ENCODE measurements at regions not wholly inside any gene's neighbourhood (a gene's known extent, or its start where the extent isn't known, plus 50 kb on each side); places are given as distances from the start of the nearest gene placed in this dataset.

DNA sequence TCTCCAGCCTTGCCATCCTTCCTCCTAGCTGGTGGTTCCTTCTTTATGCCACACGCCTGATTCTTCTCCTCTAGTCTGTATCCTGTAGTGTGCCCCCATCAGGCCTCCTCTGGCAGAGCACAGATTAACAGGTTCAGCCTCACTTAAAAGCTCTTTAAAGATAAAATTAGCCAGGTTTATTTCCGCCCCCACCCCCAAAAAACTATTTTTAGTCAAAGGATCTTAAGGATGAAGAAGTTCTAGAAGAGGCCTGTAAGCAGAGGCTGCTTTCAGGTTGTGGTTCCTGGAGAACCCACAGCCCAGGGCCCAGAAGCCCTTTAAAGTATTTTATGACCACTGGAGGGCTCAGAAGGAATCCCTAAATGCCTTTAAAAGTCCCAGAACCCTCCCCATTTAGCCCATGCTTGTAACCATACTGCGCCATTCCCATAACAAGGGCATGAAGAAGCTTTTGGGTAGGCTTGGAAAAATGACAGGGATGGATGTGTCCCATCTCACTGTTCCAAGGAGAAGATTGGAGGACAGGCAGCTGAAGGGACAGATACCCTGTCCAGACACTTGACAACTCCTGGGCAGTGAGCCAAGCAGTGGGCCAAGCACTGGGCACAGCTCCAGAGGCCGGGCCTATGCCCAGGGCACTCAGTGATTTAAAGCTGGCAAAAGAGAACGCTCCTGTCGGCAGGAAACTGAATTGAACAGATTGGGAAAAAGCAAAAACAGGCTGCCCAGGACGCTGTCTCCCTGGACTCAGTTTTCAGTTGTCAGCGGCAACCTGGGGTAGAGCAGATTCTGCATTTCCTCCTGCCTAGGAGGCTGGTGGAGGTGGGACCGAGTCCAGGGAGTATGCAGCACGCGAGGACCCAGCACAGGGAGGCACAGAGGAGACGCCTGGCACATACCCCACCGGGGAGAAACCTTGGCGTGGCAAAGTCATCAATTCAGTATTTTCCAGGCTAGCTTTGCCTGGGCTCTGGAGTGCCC, 106.3 kb upstream of the SSBP2 start:
- Histone ChIP-seq H3K4ac (ENCODE audit: low read depth, low read length) (no peak overlapping the region), H2BK20ac (ENCODE audit: low read depth, low read length) (no peak overlapping the region), H4K20me1 (ENCODE audit: insufficient read depth, low read length) (no peaks in the 10 kb centered on the region), H3K9me3 (ENCODE audit: control insufficient read depth, insufficient read depth, low read length) (no peaks in the 10 kb centered on the region), H3K9me1 (ENCODE audit: insufficient read depth, low read length) (0 out of 2 replicates have a peak, but pooled peaks cover 5% of the 10 kb centered on the region), H3K9ac (ENCODE audit: low read depth, low read length) (no peak overlapping the region), H3K4me1 (ENCODE audit: control insufficient read depth, insufficient read depth, low read length) (peaks cover 10% of the 10 kb centered on the region), H2AK9ac (replicated peaks; ENCODE audit: low read depth, low read length, poor library complexity) (no peak overlapping the region), H4K91ac (ENCODE audit: insufficient read depth, low read depth, low read length) (no peak overlapping the region), H3K27me3 (ENCODE audit: control insufficient read depth, insufficient read depth, low read length) (no peaks in the 10 kb centered on the region; the same call in 1 of the 2 replicates), H3K18ac (ENCODE audit: low read depth, low read length) (peak overlapping the region; percentile 45; the same call in 1 of the 2 replicates), H3K56ac (ENCODE audit: extremely low read depth, insufficient read depth, low read length) (no peak overlapping the region), H4K8ac (ENCODE audit: low read depth in 2 of 2, low read length in 2 of 2) (0 out of 4 replicates have a peak overlapping the region, but pooled peaks of 1 of the 2 experiments have one; percentile 19), H2AK5ac (ENCODE audit: low read depth, low read length) (no peak overlapping the region), H3K4me3 (ENCODE audit: insufficient read depth, low read depth, low read length) (no peak overlapping the region), H3K23ac (ENCODE audit: low read depth, low read length) (no peak overlapping the region), H4K5ac (ENCODE audit: low read depth, low read length) (0 out of 2 replicates have a peak overlapping the region, but pooled peaks have one; percentile 43), H3K79me1 (ENCODE audit: low read depth in 1 of 2, low read length in 2 of 2) (peaks cover 0 to 6% of the 10 kb centered on the region in 2 experiments; a peak in 1 of 4 replicates), H3K4me2 (ENCODE audit: low read depth, low read length) (no peak overlapping the region), H2BK5ac (ENCODE audit: low read depth, low read length, poor library complexity, severe bottlenecking) (no peak overlapping the region), H3K27ac (ENCODE audit: insufficient read depth, low read length) (no peak overlapping the region), H3K36me3 (ENCODE audit: control insufficient read depth, insufficient read depth, low read length) (no peaks in the 10 kb centered on the region), H2AFZ (replicated peaks; ENCODE audit: low read length, poor library complexity) (peak overlapping the region; percentile 78), H2BK15ac (ENCODE audit: low read depth, low read length) (0 out of 3 replicates have a peak overlapping the region, but pooled peaks have one; percentile 41), H2BK120ac (ENCODE audit: low read depth, low read length) (no peak overlapping the region), H3K14ac (replicated peaks; ENCODE audit: low read depth, low read length) (0 out of 2 replicates have a peak overlapping the region, but pooled peaks have one; percentile 8)
- intact Hi-C loops (cut with micrococcal nuclease), result no loop called here
- dilution Hi-C loops (cut with HindIII; ENCODE audit: low sequenced_read_pairs, unreplicated experiment), result no loop called here
- WGBS, 2 experiments (ENCODE audit: extremely low coverage in 2 of 2, insufficient read length in 1 of 2), result 62% methylated on average over 3 of the region's 14 CpGs; no CpG with 5 or more reads in 1 of the 2 experiments
- ChIA-PET POLR2A (ENCODE audit: unreplicated experiment) (no interaction called here), CTCF (interaction anchor here (0.5 to 1.2 kb wide), 5 partner anchors 9 to 369 kb away, joined by 3 to 5 read pairs (median 4); no protein-coding TSS in a partner anchor)
- no peak for DNase-seq
- BruUV-seq (replicated peaks), result no TSS peak
- TF ChIP-seq NFE2L2 (IDR thresholded peaks at IDR 0.05; ENCODE audit: low read depth, low read length), result no peak
- TF ChIP-seq SMC3 (IDR thresholded peaks at IDR 0.05; ENCODE audit: low read depth, low read length), result no peak
- TF ChIP-seq, protein P1, sequence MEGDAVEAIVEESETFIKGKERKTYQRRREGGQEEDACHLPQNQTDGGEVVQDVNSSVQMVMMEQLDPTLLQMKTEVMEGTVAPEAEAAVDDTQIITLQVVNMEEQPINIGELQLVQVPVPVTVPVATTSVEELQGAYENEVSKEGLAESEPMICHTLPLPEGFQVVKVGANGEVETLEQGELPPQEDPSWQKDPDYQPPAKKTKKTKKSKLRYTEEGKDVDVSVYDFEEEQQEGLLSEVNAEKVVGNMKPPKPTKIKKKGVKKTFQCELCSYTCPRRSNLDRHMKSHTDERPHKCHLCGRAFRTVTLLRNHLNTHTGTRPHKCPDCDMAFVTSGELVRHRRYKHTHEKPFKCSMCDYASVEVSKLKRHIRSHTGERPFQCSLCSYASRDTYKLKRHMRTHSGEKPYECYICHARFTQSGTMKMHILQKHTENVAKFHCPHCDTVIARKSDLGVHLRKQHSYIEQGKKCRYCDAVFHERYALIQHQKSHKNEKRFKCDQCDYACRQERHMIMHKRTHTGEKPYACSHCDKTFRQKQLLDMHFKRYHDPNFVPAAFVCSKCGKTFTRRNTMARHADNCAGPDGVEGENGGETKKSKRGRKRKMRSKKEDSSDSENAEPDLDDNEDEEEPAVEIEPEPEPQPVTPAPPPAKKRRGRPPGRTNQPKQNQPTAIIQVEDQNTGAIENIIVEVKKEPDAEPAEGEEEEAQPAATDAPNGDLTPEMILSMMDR (conservative IDR thresholded peaks at IDR 0.05; ENCODE audit: low read depth, low read length), result 0 out of 2 replicates have a peak, but pooled peaks have one; percentile 11
- in situ Hi-C loops (cut with MboI; ENCODE audit: low sequenced_read_pairs), result loop anchor here (10.0 kb wide), 2 partner anchors 308 to 432 kb away; no protein-coding TSS in a partner anchor
- ATAC-seq (ENCODE audit: low read depth), result no peak; the same call in 1 of the 2 replicates
